ENCODE measurements at regions not wholly inside any gene's neighbourhood (a gene's known extent, or its start where the extent isn't known, plus 50 kb on each side); places are given as distances from the start of the nearest gene placed in this dataset.
"Not testable (repeated sequence)": the region's sequence is repeated elsewhere in the genome, so short reads cannot be mapped to it uniquely, and the experiment has no call there.

- Mint-ChIP-seq H3K4me3 (no peak overlapping the region), H3K9me3 (no peaks in the 10 kb centered on the region), H3K27me3 (peaks cover 4% of the 10 kb centered on the region), H3K4me1 (ENCODE audit: low read depth) (no peaks in the 10 kb centered on the region), H3K36me3 (ENCODE audit: low read depth) (no peaks in the 10 kb centered on the region), H3K27ac (no peak overlapping the region)
- intact Hi-C loops (cut with micrococcal nuclease): no loop called here
Measured at GRCh38 chr1:30372792-30373433, 350.5 kb downstream of the MATN1 start.

GRCh38 chr1:30371888-30372791 lies 351.2 kb downstream of the MATN1 start:
- H3K36me3 Mint-ChIP-seq (ENCODE audit: low read depth): no peaks in the 10 kb centered on the region
- peaks cover under 1% of the 10 kb centered on the region for H3K27me3 Mint-ChIP-seq
- no peaks in the 10 kb centered on the region for H3K9me3 Mint-ChIP-seq
- H3K4me1 Mint-ChIP-seq (ENCODE audit: low read depth): no peaks in the 10 kb centered on the region
- no peak overlapping the region for H3K4me3 Mint-ChIP-seq
- intact Hi-C loops (cut with micrococcal nuclease): no loop called here
- H3K27ac Mint-ChIP-seq: no peak overlapping the region

DNA sequence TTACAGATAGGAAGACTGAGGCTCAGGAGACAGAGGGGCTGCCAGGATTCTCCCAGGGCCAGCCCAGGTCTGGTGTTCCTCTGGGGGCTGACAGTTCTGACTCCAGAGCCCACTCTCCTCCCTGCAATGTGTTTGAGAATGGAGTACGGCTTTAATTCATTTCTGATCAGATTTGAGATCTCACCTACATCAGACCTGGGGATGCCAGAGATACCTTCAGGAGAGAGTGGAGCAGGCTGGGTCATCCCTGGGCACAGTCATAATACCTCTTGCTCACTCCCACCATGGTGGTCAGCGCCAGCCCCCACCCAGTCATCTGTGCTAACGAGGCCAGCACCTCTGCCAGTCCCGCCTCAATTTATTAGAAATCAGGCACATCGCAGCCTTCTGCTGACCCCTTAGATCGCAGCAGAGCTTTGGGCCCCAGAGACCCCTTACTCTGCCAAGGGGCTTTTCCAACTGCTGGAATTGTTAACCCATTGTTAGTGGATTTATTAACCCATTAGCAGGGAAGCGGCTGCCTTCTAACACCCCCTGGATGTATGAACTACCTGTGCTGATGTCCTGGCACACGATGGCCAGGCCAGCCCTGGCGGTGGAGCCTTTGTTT lies 352.1 kb downstream of the MATN1 start:
- Mint-ChIP-seq H3K4me1 (ENCODE audit: low read depth) (no peaks in the 10 kb centered on the region), H3K27me3 (no peaks in the 10 kb centered on the region), H3K36me3 (ENCODE audit: low read depth) (no peaks in the 10 kb centered on the region), H3K4me3 (no peak overlapping the region), H3K27ac (no peak overlapping the region), H3K9me3 (no peaks in the 10 kb centered on the region)
- intact Hi-C loops (cut with micrococcal nuclease): no loop called here

- Mint-ChIP-seq H3K4me1 (ENCODE audit: low read depth) (no peaks in the 10 kb centered on the region), H3K27ac (no peak overlapping the region), H3K4me3 (no peak overlapping the region), H3K36me3 (ENCODE audit: low read depth) (no peaks in the 10 kb centered on the region), H3K9me3 (no peaks in the 10 kb centered on the region), H3K27me3 (peaks cover 1% of the 10 kb centered on the region)
- intact Hi-C loops (cut with micrococcal nuclease): no loop called here
Measured at GRCh38 chr1:30368651-30369240, 354.6 kb downstream of the MATN1 start.

DNA sequence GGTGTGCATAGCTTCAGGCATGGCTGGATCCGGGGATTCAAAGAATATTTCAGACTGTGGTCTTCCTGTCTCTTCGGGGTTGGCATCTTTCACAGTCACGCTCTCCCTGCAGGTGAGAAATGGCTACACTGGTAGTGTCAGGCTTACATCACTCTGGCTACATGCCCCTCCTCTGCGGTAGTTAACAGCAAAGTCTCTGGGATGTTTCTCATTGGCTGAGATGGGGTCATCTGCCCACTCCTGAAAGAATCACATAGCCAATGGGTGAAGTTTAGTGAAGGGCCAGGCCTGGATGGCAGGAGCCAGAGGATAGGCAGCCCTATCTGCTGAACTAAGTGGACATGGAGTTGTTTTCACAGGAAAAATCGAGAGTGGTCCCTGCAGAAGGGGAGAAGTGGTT lies 356.5 kb downstream of the MATN1 start:
- H3K4me1 Mint-ChIP-seq (ENCODE audit: low read depth): no peaks in the 10 kb centered on the region
- H3K4me3 Mint-ChIP-seq: no peak overlapping the region
- intact Hi-C loops (cut with micrococcal nuclease): no loop called here
- H3K27ac Mint-ChIP-seq: no peak overlapping the region
- H3K9me3 Mint-ChIP-seq: no peaks in the 10 kb centered on the region
- H3K27me3 Mint-ChIP-seq: peaks cover 6% of the 10 kb centered on the region
- H3K36me3 Mint-ChIP-seq (ENCODE audit: low read depth): no peaks in the 10 kb centered on the region

DNA sequence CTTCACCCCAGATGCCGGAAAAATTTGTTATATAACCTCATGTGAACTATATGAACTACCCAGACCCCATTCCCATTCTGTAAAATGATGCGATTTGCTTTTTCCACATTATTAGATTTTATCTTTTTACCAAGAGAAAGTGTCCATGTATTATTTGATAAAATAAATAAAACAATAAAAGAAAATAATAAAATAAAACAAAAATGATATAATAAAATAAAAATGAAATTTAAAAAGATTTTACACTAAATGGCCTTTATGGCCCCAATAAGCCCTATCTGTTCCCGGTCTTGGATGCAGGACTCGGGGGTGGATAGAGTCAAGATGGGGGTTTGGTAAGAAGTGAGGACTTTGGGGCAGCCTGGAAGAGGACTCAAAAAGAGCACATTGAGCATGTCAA lies 357.2 kb downstream of the MATN1 start:
- H3K9me3 Mint-ChIP-seq: no peaks in the 10 kb centered on the region
- H3K36me3 Mint-ChIP-seq (ENCODE audit: low read depth): no peaks in the 10 kb centered on the region
- no peak overlapping the region for H3K4me3 Mint-ChIP-seq
- no peak overlapping the region for H3K27ac Mint-ChIP-seq
- peaks cover 6% of the 10 kb centered on the region for H3K27me3 Mint-ChIP-seq
- H3K4me1 Mint-ChIP-seq (ENCODE audit: low read depth): no peaks in the 10 kb centered on the region
- intact Hi-C loops (cut with micrococcal nuclease): no loop called here

DNA sequence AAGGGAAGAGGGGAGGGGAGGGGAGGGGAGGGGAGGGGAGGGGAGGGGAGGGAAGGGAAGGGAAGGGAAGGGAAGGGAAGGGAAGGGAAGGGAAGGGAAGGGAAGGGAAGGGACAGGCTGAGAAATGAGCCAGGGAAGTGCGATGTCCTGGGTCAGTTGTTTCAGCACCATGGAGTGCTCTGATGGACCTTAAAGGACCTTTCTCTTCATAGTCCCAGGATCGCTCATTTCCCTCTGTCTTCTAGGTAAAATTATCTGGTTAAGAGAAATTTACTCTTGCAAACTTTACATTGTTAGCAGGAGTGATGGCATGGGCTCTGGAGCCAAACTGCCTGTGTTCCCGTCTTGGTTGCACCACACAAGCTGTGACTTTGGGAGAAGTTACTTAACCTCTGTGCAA lies 357.8 kb downstream of the MATN1 start:
- Mint-ChIP-seq H3K36me3 (ENCODE audit: low read depth) (no peaks in the 10 kb centered on the region), H3K9me3 (no peaks in the 10 kb centered on the region), H3K27ac (no peak overlapping the region), H3K4me1 (ENCODE audit: low read depth) (no peaks in the 10 kb centered on the region), H3K4me3 (no peak overlapping the region), H3K27me3 (peaks cover 6% of the 10 kb centered on the region)
- intact Hi-C loops (cut with micrococcal nuclease): no loop called here

DNA sequence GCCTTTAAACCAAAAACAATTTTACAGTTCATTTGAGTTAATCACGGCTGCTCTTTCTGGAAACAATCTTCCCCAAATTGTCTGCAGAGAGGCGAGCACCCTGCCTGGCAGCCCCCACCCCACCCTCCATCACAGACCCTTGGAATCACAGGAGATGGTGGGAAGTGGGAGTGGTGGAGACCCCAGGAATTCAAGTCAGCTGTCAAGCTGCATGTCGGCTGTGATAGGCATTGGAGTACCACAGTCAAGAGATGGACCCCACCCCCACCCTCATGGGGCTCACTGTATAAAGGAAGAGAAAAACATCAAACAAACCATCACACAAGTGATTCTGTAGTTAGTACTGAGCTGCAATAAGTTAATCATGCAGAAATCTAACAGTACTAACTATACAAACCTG lies 360.4 kb downstream of the MATN1 start:
- Mint-ChIP-seq H3K9me3 (no peaks in the 10 kb centered on the region), H3K27ac (no peak overlapping the region), H3K4me1 (ENCODE audit: low read depth) (no peaks in the 10 kb centered on the region), H3K36me3 (ENCODE audit: low read depth) (no peaks in the 10 kb centered on the region), H3K27me3 (peaks cover 6% of the 10 kb centered on the region), H3K4me3 (no peak overlapping the region)
- intact Hi-C loops (cut with micrococcal nuclease): no loop called here

DNA sequence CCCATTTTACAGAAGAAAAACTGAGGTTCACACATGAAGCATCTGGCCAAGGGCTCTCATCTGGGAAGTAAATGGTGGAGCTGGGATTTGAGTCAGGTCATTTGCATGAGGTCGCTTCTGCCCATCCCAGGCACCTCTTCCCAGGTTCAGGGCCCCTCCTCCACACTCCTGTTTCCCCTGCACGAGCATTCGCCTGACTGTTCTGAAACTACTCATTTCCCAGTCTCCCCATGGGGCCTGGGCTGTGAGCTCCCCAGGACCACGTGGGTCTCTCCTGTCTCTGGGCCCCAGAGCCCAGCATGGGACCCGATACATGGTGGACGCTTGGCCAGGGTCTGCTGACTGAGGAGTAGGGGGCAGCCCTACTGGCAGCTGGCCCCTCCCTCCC lies 360.8 kb downstream of the MATN1 start:
- Mint-ChIP-seq H3K4me3 (no peak overlapping the region), H3K27ac (no peak overlapping the region), H3K27me3 (peaks cover 6% of the 10 kb centered on the region), H3K9me3 (no peaks in the 10 kb centered on the region), H3K36me3 (ENCODE audit: low read depth) (no peaks in the 10 kb centered on the region), H3K4me1 (ENCODE audit: low read depth) (no peaks in the 10 kb centered on the region)
- intact Hi-C loops (cut with micrococcal nuclease): no loop called here

DNA sequence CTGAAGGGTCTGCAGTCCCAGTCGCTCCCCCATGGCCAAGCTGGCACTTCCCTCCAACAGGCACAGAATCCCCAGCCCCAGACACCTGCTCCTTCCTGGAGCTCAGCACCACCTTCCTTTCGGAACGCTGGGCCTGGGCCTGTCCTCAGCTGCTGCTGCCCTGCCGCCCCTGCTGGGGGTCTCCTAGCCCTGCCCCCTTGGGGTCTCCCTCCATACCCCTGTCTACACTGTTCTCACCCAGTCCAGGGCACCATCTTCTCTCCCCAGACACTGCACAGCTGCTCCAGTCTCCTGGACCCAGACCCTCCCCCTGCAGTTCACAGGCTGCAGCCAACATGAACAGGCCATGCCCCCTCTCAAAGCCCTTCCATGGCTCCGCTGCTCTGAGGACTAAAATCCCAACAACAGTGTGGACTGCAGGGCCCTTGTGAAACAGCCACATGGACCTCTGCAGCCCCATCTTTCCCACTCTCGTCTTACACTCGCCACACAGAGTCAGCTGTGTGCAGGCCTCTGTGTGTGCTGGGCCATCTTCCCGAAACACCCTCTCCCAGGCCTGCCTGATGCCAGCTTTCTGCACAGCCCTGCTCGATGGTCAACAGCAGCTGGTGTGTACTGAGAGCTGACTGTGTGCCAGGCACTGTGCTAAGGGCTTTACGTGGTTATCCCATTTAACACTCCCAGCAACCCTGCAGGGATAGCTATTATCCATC lies 361.3 kb downstream of the MATN1 start:
- H3K27me3 Mint-ChIP-seq; H3K27ac Mint-ChIP-seq; intact Hi-C loops (cut with micrococcal nuclease); H3K4me1 Mint-ChIP-seq (ENCODE audit: low read depth); H3K4me3 Mint-ChIP-seq; H3K9me3 Mint-ChIP-seq; H3K36me3 Mint-ChIP-seq (ENCODE audit: low read depth): not testable (repeated sequence)

DNA sequence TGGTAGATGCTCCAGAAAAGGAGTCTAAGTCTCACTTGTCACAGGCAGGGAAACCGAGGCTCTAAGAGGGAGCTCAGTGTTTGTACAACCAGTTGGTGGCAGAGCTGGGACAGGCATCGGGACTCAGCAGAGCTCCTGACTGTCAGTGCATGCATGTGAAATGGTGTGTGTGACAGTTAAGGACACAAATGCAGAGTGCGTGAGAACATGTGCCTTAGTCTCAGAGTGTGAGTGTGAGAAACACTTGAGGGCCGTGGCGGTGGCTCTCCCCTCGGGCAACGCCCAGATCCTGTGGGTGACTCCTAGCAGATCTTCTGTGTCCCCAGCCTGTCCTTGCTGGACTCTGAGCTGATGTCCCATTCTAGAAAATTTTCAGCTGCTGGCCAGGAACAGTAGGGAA lies 362.6 kb downstream of the MATN1 start:
- intact Hi-C loops (cut with micrococcal nuclease): no loop called here
- peaks cover 8% of the 10 kb centered on the region for H3K27me3 Mint-ChIP-seq
- no peaks in the 10 kb centered on the region for H3K36me3 Mint-ChIP-seq (ENCODE audit: low read depth)
- no peak overlapping the region for H3K4me3 Mint-ChIP-seq
- no peaks in the 10 kb centered on the region for H3K4me1 Mint-ChIP-seq (ENCODE audit: low read depth)
- no peaks in the 10 kb centered on the region for H3K9me3 Mint-ChIP-seq
- H3K27ac Mint-ChIP-seq: no peak overlapping the region

- intact Hi-C loops (cut with micrococcal nuclease): no loop called here
- Mint-ChIP-seq H3K27ac (no peak overlapping the region), H3K9me3 (no peaks in the 10 kb centered on the region), H3K4me3 (no peak overlapping the region), H3K36me3 (ENCODE audit: low read depth) (no peaks in the 10 kb centered on the region), H3K27me3 (peaks cover 9% of the 10 kb centered on the region), H3K4me1 (ENCODE audit: low read depth) (no peaks in the 10 kb centered on the region)
Measured at GRCh38 chr1:30360281-30360680, 363.1 kb downstream of the MATN1 start.

GRCh38 chr1:30359539-30360220 lies 363.7 kb downstream of the MATN1 start:
- no peak overlapping the region for H3K27ac Mint-ChIP-seq
- H3K4me1 Mint-ChIP-seq (ENCODE audit: low read depth): no peaks in the 10 kb centered on the region
- no peak overlapping the region for H3K4me3 Mint-ChIP-seq
- peaks cover 12% of the 10 kb centered on the region for H3K27me3 Mint-ChIP-seq
- H3K36me3 Mint-ChIP-seq (ENCODE audit: low read depth): no peaks in the 10 kb centered on the region
- intact Hi-C loops (cut with micrococcal nuclease): no loop called here
- H3K9me3 Mint-ChIP-seq: no peaks in the 10 kb centered on the region

All from dendritic cell treated with granulocyte-macrophage colony-stimulating factor and Interleukin-4, amounts not matched to agents 40 ng/mL and 50 ng/mL, for 4 days (primary cell).